ENCODE measurements at regions not wholly inside any gene's neighbourhood (a gene's known extent, or its start where the extent isn't known, plus 50 kb on each side); places are given as distances from the start of the nearest gene placed in this dataset.
"Not testable (repeated sequence)": the region's sequence is repeated elsewhere in the genome, so short reads cannot be mapped to it uniquely, and the experiment has no call there.

DNA sequence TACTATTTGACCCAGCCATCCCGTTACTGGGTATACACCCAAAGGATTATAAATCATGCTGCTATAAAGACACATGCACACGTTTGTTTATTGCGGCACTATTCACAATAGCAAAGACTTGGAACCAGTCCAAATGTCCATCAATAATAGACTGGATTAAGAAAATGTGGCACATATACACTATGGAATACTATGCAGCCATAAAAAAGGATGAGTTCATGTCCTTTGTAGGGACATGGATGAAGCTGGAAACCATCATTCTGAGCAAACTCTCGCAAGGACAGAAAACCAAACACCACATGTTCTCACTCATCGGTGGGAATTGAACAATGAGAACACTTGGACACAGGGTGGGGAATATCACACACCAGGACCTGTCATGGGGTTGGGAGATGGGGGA lies 56.7 kb upstream of the SELENOP start:
- TF ChIP-seq, protein P1, sequence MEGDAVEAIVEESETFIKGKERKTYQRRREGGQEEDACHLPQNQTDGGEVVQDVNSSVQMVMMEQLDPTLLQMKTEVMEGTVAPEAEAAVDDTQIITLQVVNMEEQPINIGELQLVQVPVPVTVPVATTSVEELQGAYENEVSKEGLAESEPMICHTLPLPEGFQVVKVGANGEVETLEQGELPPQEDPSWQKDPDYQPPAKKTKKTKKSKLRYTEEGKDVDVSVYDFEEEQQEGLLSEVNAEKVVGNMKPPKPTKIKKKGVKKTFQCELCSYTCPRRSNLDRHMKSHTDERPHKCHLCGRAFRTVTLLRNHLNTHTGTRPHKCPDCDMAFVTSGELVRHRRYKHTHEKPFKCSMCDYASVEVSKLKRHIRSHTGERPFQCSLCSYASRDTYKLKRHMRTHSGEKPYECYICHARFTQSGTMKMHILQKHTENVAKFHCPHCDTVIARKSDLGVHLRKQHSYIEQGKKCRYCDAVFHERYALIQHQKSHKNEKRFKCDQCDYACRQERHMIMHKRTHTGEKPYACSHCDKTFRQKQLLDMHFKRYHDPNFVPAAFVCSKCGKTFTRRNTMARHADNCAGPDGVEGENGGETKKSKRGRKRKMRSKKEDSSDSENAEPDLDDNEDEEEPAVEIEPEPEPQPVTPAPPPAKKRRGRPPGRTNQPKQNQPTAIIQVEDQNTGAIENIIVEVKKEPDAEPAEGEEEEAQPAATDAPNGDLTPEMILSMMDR (IDR thresholded peaks at IDR 0.05): not testable (repeated sequence)
- TF ChIP-seq EP300, POLR2A, POLR2AphosphoS5 (IDR thresholded peaks at IDR 0.05): not testable (repeated sequence)
